C4-2B (cell line): ENCODE measurements at regions not wholly inside any gene's neighbourhood (a gene's known extent, or its start where the extent isn't known, plus 50 kb on each side); places are given as distances from the start of the nearest gene placed in this dataset.

ENCODE experiments used
- CTCF ChIP-seq: fragments of 450-650 bp; conservative IDR thresholded peaks from 2 replicates; pipeline ENCODE4 v1.5.1; 2017; ENCODE audit warnings: mild to moderate bottlenecking
- ZFX ChIP-seq: fragments of 450-650 bp; IDR thresholded peaks from 2 replicates; pipeline ENCODE4 v1.6.1; 2017

GRCh38 chr22:27401321-27401720, 400.2 kb downstream of the MN1 start:
- TF ChIP-seq CTCF: no peak
- TF ChIP-seq ZFX: no peak
